ENCODE measurements at regions not wholly inside any gene's neighbourhood (a gene's known extent, or its start where the extent isn't known, plus 50 kb on each side); places are given as distances from the start of the nearest gene placed in this dataset.

DNA sequence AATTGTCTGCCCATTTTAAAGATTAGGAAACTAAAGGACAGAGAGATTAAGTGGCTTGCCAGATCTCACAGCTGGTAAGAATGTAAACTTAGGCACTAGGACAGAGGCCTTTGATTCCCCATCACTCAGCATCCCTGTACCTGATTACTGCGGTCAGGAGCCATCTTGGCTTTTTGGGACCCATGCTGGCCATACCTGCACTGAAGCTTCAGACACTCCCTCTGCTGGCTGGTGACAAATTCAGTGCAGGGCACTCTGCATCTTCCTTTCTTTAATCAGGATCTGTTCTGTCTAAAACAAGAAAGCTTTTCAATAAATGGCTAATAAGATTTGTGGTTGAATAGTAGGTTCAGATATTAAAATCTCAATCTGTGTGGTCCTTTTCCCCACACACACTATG, 215.5 kb upstream of the RORB start:
- Histone ChIP-seq H2AFZ (ENCODE audit: low read depth) (no peak overlapping the region), H3K27ac (ENCODE audit: low read depth in 2 of 2, low read length in 1 of 2) (no peak overlapping the region), H3K9me2 (no peaks in the 10 kb centered on the region), H3K36me3 (replicated peaks in 1 of 2; ENCODE audit: control insufficient read depth in 1 of 2, insufficient read depth in 2 of 2, low read length in 1 of 2) (no peaks in the 10 kb centered on the region), H3K4me3 (ENCODE audit: low read depth in 2 of 2, low read length in 1 of 2) (no peak overlapping the region), H3K79me2 (ENCODE audit: insufficient read depth) (no peaks in the 10 kb centered on the region), H3F3A (replicated peaks; ENCODE audit: insufficient read depth) (no peaks in the 10 kb centered on the region), H3K9me3 (no peaks in the 10 kb centered on the region), H3K27me3 (ENCODE audit: insufficient read depth) (no peaks in the 10 kb centered on the region), H4K20me1 (ENCODE audit: insufficient read depth) (no peaks in the 10 kb centered on the region), H3K9ac (no peak overlapping the region), H3K4me2 (no peak overlapping the region), H3K4me1 (ENCODE audit: control insufficient read depth in 1 of 2, insufficient read depth in 2 of 2, low read depth in 1 of 2, low read length in 1 of 2) (peaks cover 0 to 8% of the 10 kb centered on the region in 2 experiments; a peak in 2 of 4 replicates)
- TF ChIP-seq RAD21 (IDR thresholded peaks at IDR 0.05; ENCODE audit: low read length) (no peak), POLR2AphosphoS5 (IDR thresholded peaks at IDR 0.05; ENCODE audit: low read depth, low read length) (no peak), FOXJ3 (CRISPR knock-in tag; IDR thresholded peaks at IDR 0.05) (no peak), JUND (IDR thresholded peaks at IDR 0.05) (no peak), CTCF (IDR thresholded peaks at IDR 0.05) (no peak), MEF2A (IDR thresholded peaks at IDR 0.05; ENCODE audit: borderline replicate concordance, low read depth) (no peak), SMC3 (IDR thresholded peaks at IDR 0.05; ENCODE audit: low read depth, low read length) (no peak), EP300 (IDR thresholded peaks at IDR 0.05; ENCODE audit: borderline replicate concordance in 1 of 2, low read depth in 1 of 2, low read length in 1 of 2) (no peak), FOXM1 (IDR thresholded peaks at IDR 0.05; ENCODE audit: low read depth) (no peak), MXI1 (IDR thresholded peaks at IDR 0.05; ENCODE audit: low read depth, low read length) (no peak), RFX5 (IDR thresholded peaks at IDR 0.05; ENCODE audit: low read length) (no peak), USF1 (IDR thresholded peaks at IDR 0.05; ENCODE audit: borderline replicate concordance, low read depth) (no peak), RCOR1 (IDR thresholded peaks at IDR 0.05; ENCODE audit: low read length) (no peak), ELF1 (IDR thresholded peaks at IDR 0.05) (no peak), PBX3 (IDR thresholded peaks at IDR 0.05) (no peak), GABPA (IDR thresholded peaks at IDR 0.05; ENCODE audit: low read depth) (no peak), FOSL2 (IDR thresholded peaks at IDR 0.05; ENCODE audit: borderline replicate concordance, low read depth) (no peak), IRF3 (IDR thresholded peaks at IDR 0.05; ENCODE audit: low read depth, low read length) (no peak)
- TF ChIP-seq, protein P1, sequence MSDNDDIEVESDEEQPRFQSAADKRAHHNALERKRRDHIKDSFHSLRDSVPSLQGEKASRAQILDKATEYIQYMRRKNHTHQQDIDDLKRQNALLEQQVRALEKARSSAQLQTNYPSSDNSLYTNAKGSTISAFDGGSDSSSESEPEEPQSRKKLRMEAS (IDR thresholded peaks at IDR 0.05; ENCODE audit: low read depth), result no peak
- TF ChIP-seq, protein P2, sequence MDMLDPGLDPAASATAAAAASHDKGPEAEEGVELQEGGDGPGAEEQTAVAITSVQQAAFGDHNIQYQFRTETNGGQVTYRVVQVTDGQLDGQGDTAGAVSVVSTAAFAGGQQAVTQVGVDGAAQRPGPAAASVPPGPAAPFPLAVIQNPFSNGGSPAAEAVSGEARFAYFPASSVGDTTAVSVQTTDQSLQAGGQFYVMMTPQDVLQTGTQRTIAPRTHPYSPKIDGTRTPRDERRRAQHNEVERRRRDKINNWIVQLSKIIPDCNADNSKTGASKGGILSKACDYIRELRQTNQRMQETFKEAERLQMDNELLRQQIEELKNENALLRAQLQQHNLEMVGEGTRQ (IDR thresholded peaks at IDR 0.05; ENCODE audit: borderline replicate concordance, low read depth, low read length), result no peak
- no peak for DNase-seq
- CTCF ChIA-PET, result interaction anchor here (1.1 to 1.2 kb wide), 2 partner anchors 46 to 577 kb away, joined by 3 read pairs; no protein-coding TSS in a partner anchor
- no CpG with 5 or more reads among the region's 1 CpG for WGBS (ENCODE audit: low lambda C conversion rate)
- POLR2A ChIA-PET, result no interaction called here

Measured in SK-N-SH (cell line).